22Rv1 (cell line): ENCODE measurements at regions not wholly inside any gene's neighbourhood (a gene's known extent, or its start where the extent isn't known, plus 50 kb on each side); places are given as distances from the start of the nearest gene placed in this dataset.

Experiments
- CTCF ChIP-seq: fragments of 450-650 bp; IDR thresholded peaks from 2 replicates; pipeline ENCODE4 v1.5.1; 2017; ENCODE audit warnings: mild to moderate bottlenecking
- ZFX ChIP-seq: fragments of 450-650 bp; IDR thresholded peaks from 2 replicates; pipeline ENCODE4 v1.6.1; 2017; ENCODE audit warnings: antibody characterized with exemption, borderline replicate concordance

GRCh38 chr17:54795046-54795445 lies 105.6 kb upstream of the TOM1L1 start:
- TF ChIP-seq CTCF (no peak), ZFX (no peak)
